ENCODE measurements at regions not wholly inside any gene's neighbourhood (a gene's known extent, or its start where the extent isn't known, plus 50 kb on each side); places are given as distances from the start of the nearest gene placed in this dataset.

DNA sequence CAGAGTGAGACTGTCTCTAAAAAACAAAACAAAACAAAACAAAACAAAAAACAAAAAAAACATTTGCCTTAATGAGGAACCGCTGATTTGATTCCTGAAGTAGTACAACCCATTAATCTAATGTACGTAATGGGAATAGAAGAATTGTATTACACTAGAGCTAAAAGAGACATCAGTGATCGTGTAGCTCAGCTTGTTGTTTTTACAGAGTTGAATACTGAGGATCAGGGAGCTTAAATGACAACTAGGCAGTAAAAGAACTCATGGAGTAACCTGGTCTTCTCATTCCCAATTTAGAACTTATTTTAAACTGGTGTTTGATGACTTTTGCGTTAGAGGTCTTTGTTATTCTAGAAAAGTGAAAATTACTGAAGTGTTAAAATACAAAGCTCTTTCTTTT lies 65.1 kb upstream of the SLC28A3 start:
- Histone ChIP-seq H3K36me3 (replicated peaks in 1 of 2; ENCODE audit: control insufficient read depth in 1 of 2, insufficient read depth in 2 of 2, low read length in 2 of 2) (no peaks in the 10 kb centered on the region), H3K79me2 (ENCODE audit: insufficient read depth, low read length) (no peaks in the 10 kb centered on the region), H4K20me1 (ENCODE audit: insufficient read depth, low read length) (no peaks in the 10 kb centered on the region), H3K4me3 (replicated peaks in 1 of 3; ENCODE audit: insufficient read depth in 1 of 3, low read depth in 2 of 3, low read length in 3 of 3) (no peak overlapping the region), H3K4me1 (ENCODE audit: insufficient read depth, low read length) (no peaks in the 10 kb centered on the region), H3K9me3 (ENCODE audit: low read length) (no peaks in the 10 kb centered on the region), H3K27ac (ENCODE audit: extremely low read length, insufficient read depth, low read length) (no peak overlapping the region), H3K27me3 (ENCODE audit: control insufficient read depth in 1 of 2, insufficient read depth in 2 of 2, low read length in 2 of 2) (no peaks in the 10 kb centered on the region), H2AFZ (ENCODE audit: low read length) (no peak overlapping the region), H3K4me2 (ENCODE audit: low read depth, low read length) (no peak overlapping the region), H3K9ac (ENCODE audit: insufficient read depth, low read depth, low read length) (no peak overlapping the region)
- BruUV-seq (replicated peaks), result no TSS peak
- no peak for DNase-seq (ENCODE audit: low spot score)
- no peak for ATAC-seq
- WGBS (ENCODE audit: low lambda C conversion rate), result 23% methylated on average over 4 of the region's 4 CpGs
- in situ Hi-C loops (cut with HindIII; ENCODE audit: extremely low pct_ligation_motif_present, low pct_unique_long_range_greater_than_20kb), result no loop called here
- ChIA-PET CTCF (ENCODE audit: low intra/inter-chr PET ratio, low total read pairs) (no interaction called here), POLR2A (no interaction called here)
- FAIRE-seq, result no peak
- TF ChIP-seq ZFP1 (CRISPR knock-in tag; IDR thresholded peaks at IDR 0.05) (no peak), NFRKB (IDR thresholded peaks at IDR 0.05) (no peak), ZFYVE20 (CRISPR knock-in tag; IDR thresholded peaks at IDR 0.05; ENCODE audit: borderline replicate concordance, low read depth) (no peak), WIZ (CRISPR knock-in tag; IDR thresholded peaks at IDR 0.05) (no peak), HOXA5 (CRISPR knock-in tag; IDR thresholded peaks at IDR 0.05) (no peak), EHMT2 (IDR thresholded peaks at IDR 0.05; ENCODE audit: borderline replicate concordance, low read depth, low read length) (no peak), ZNF652 (CRISPR knock-in tag; IDR thresholded peaks at IDR 0.05; ENCODE audit: borderline replicate concordance, low read depth) (no peak), MYC (CRISPR knock-in tag; IDR thresholded peaks at IDR 0.05; ENCODE audit: borderline replicate concordance) (no peak), FOSL2 (CRISPR knock-in tag; IDR thresholded peaks at IDR 0.05) (no peak), GPBP1L1 (CRISPR knock-in tag; IDR thresholded peaks at IDR 0.05) (no peak), RELA (CRISPR knock-in tag; IDR thresholded peaks at IDR 0.05) (no peak)
- TF ChIP-seq, protein P1, sequence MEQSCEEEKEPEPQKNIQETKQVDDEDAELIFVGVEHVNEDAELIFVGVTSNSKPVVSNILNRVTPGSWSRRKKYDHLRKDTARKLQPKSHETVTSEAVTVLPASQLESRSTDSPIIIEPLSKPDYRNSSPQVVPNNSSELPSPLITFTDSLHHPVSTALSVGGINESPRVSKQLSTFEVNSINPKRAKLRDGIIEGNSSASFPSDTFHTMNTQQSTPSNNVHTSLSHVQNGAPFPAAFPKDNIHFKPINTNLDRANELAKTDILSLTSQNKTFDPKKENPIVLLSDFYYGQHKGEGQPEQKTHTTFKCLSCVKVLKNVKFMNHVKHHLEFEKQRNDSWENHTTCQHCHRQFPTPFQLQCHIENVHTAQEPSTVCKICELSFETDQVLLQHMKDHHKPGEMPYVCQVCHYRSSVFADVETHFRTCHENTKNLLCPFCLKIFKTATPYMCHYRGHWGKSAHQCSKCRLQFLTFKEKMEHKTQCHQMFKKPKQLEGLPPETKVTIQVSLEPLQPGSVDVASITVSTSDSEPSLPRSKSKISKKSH (CRISPR knock-in tag; IDR thresholded peaks at IDR 0.05; ENCODE audit: borderline replicate concordance), result no peak
- intact Hi-C loops (cut with micrococcal nuclease; ENCODE audit: unreplicated experiment), result no loop called here

Measured in HepG2 (cell line).